ENCODE measurements at regions not wholly inside any gene's neighbourhood (a gene's known extent, or its start where the extent isn't known, plus 50 kb on each side); places are given as distances from the start of the nearest gene placed in this dataset.
A peak's percentile ranks its signal among the peaks of the same experiment; 100 is the strongest.

DNA sequence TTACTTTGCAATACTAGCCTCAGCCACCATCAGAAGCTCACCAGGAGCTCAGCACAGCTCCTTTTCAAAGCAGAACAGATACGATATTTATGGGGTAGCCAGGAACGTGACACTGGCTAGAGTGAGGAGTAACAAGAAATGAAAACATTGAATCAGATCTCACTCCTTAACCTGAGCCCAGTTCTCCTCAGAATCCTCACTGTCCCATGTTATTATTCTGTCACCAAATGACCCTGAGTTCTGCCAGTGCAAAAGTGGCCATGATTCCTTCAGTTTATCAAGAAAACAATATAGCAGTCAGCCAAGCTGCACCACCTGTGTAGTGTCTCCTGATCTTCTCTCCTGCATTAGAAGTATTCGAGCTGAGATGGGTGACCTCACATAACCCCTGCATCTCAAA, 956.7 kb downstream of the TUSC7 start:
- FAIRE-seq (no peak), DNase-seq (ENCODE audit: low spot score in 2 of 2) (no peak)

DNA sequence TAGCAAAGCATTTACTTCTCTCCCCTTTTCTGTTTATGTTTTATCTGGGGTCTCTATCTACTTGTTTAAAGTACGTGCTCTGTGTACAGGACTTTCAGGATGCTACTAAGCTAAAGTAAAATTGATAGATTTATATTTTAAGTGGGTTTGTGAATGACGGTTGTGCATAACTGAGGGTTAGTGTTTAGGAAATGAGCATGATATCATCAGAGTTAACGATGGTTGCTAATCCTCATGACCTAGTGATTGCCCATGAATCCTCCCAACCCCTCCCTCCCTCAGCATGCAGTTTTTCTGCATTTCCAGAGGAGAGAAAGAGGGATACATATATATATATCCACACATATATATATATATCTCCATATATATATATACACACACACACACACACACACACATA, 957.2 kb downstream of the TUSC7 start:
- no peak for DNase-seq (ENCODE audit: low spot score in 2 of 2)
- FAIRE-seq, result no peak

- FAIRE-seq (no peak), DNase-seq (ENCODE audit: low spot score in 2 of 2) (no peak)
Measured at GRCh38 chr3:117669774-117670173, 960.2 kb downstream of the TUSC7 start.

- no peak for DNase-seq (ENCODE audit: low spot score in 2 of 2)
- no peak for FAIRE-seq
Measured at GRCh38 chr3:117671722-117672318, 962.2 kb downstream of the TUSC7 start.

DNA sequence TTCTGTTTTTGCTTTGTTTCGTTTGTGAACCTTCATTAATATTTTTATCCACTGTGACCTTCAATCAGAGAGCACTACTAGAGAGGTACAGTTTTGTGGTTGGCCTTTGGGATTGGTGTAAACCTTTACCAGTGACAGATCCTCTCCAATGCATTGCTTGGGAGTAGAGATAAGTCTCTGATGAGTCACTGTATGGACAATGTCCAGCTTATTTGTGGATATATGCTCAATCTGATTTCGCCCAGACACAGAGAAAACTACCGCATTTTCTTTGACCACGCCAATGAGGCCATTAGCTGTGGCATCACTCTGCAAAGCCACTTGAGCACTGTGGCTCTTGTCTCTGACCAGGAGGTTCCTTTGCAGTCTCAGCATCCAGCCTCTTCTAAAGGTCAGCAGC, 964.7 kb downstream of the TUSC7 start:
- no peak for DNase-seq (ENCODE audit: low spot score in 2 of 2)
- FAIRE-seq, result no peak

GRCh38 chr3:117681619-117682018, 972.0 kb downstream of the TUSC7 start:
- DNase-seq (ENCODE audit: low spot score in 2 of 2) (no peak), FAIRE-seq (no peak)

- no peak for DNase-seq (ENCODE audit: low spot score in 2 of 2)
- no peak for FAIRE-seq
Measured at GRCh38 chr3:117687096-117687495, 977.5 kb downstream of the TUSC7 start.

GRCh38 chr3:117688583-117688982, 979.0 kb downstream of the TUSC7 start:
- DNase-seq (ENCODE audit: low spot score in 2 of 2) (no peak), FAIRE-seq (no peak)

GRCh38 chr3:117691526-117691925, 981.9 kb downstream of the TUSC7 start:
- FAIRE-seq, result no peak
- no peak for DNase-seq (ENCODE audit: low spot score in 2 of 2)

- no peak for FAIRE-seq
Measured at GRCh38 chr3:117692416-117692995, 982.9 kb downstream of the TUSC7 start.

GRCh38 chr3:117695321-117695720, 985.7 kb downstream of the TUSC7 start:
- FAIRE-seq (no peak), DNase-seq (ENCODE audit: low spot score in 2 of 2) (no peak)

More at GRCh38 chr3:117692416-117692995, 982.9 kb downstream of the TUSC7 start:
- DNase-seq (ENCODE audit: low spot score in 2 of 2), result no peak

DNA sequence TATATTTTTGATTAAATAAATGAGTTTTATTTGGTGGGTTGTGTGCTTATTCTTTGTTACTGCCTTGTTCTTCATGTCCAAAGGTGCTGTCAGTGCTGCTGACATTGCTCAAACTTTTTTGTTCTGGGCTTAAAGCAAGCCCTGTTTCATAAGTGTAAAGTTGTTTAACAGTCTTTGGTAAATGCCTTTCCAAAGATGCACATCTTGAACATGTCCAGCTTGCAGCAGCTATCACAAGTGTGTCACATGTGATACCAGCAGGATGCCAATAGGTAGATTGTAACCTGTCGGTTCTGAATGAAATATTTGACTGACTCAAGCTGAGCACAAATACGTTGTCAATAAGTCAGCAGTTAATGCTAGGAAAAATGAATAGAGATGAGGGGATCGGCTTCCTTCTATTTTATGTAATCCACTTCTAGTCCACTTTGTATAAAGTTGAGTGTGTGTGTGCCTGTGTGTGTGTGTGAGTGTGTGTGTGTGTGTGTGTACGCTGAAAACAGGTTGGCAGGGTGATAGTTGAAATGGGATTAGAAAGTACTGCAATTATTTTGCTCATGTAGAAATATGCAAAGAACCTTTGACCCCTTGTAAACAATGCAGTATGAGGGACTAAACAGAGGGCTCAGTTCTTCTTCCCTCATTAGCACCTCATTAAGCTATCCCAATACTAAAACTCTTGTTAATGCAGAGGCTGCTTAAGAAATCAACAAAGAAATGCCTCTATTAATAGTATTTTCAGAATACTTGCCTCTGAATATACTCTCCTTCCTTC, 986.5 kb downstream of the TUSC7 start:
- no peak for DNase-seq (ENCODE audit: low spot score in 2 of 2)
- no peak for FAIRE-seq

GRCh38 chr3:117696851-117697407, 987.4 kb downstream of the TUSC7 start:
- DNase-seq (ENCODE audit: low spot score in 2 of 2), result no peak
- FAIRE-seq, result no peak

GRCh38 chr3:117699058-117699457, 989.5 kb downstream of the TUSC7 start:
- FAIRE-seq (peak; percentile 63), DNase-seq (ENCODE audit: low spot score in 2 of 2) (no peak)

DNA sequence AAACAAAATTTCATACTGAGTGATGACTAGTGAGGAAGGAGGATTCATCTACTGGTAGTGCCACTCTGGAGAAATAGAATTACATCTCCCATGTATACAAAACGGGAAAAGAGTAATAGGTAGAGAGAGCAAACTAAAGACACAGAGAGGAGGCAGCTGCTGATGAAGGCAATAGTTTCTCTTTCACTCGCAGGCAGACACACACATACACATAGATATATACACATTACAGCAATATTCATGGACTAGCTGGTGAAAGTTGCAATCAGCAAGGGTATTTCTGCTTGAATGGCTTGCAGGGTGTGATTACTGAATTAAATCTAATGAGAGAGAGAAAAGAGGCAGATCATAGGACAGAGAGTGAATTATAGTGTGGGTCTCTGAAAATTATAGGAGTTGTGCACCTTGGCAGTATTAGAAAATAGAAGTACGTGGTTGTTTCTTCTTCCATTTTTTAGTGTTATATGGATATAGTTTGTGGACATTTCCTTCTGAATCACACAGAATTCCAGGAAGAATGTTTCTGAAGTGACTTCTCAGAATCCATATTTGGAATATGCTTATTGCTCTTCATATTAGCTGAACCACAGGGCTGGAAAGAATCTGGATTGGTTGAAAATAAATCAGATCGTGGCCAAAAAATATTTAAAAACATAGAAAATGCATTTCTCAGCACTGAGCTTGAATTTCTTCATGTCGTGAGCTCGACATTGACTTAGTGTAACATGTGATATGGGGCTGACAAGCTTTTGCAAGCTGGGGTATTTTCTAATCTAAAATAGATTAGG, 991.2 kb downstream of the TUSC7 start:
- no peak for DNase-seq (ENCODE audit: low spot score in 2 of 2)

DNA sequence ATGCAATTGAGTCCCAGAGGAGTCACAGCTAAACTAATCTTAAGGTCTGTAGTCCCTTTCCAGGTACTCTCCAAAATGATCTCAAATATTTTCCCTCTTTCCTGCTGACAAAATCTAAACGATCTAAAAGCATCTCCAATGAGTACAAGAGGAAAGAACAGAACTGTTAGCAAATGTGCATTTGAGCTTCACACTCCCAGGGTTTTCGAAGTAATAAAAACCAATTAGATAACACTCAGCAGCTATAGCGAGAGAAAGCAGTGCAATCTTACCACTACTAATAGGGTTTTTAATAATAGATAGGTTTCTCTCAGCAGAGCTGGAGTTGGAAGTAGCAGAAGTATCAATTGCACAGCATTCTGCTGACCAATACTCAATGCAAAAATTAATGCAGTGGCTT, 995.4 kb downstream of the TUSC7 start:
- no peak for FAIRE-seq

More for the DNA sequence above, 991.2 kb downstream of the TUSC7 start:
- FAIRE-seq, result no peak

DNA sequence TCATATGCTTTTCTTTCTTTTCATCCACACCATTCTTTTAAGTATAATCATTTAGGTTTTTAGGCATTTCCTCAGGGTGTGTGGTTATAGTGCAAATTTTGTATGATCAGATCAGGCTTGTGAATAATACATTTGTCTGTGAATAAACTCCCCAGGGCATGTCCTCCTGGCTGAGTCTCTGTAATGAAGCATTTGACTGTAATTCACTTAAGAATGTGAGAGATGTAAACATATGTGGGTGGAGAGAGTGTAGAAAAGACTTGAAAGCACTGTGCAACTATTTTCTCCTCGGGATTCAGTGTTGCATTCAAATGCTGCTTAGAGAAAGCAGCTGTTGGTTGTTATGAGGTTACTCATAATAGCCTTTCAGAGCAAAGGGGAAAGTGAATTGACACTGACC, 996.5 kb downstream of the TUSC7 start:
- FAIRE-seq (no peak), DNase-seq (ENCODE audit: low spot score in 2 of 2) (no peak)

More for the DNA sequence above, 995.4 kb downstream of the TUSC7 start:
- DNase-seq (ENCODE audit: low spot score in 2 of 2), result no peak

DNA sequence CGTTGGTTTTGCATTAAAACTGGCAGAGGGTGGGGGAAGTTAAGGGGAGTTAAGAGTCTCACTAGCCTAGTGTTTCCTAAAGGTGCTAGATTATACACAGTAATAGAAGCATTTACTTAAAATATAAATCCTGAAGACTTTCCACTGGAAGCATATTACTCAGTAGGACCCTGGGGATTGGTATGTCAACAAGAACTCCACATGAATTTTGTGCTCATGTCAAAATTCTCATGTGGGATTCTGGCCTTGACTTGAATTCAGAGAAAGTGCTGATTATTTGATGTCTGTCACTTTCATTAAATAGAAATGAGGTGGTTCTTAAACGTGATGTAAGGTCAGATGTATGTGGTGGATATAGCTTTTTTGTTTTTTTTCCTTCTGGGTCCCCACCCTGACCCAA, 997.2 kb downstream of the TUSC7 start:
- FAIRE-seq (no peak), DNase-seq (ENCODE audit: low spot score in 2 of 2) (no peak)

- DNase-seq (ENCODE audit: low spot score in 2 of 2), result no peak
- FAIRE-seq, result no peak
Measured at GRCh38 chr3:117708601-117709000, 999.0 kb downstream of the TUSC7 start.

GRCh38 chr3:117709108-117709507, 999.5 kb downstream of the TUSC7 start:
- DNase-seq (ENCODE audit: low spot score in 2 of 2) (no peak), FAIRE-seq (no peak)

DNA sequence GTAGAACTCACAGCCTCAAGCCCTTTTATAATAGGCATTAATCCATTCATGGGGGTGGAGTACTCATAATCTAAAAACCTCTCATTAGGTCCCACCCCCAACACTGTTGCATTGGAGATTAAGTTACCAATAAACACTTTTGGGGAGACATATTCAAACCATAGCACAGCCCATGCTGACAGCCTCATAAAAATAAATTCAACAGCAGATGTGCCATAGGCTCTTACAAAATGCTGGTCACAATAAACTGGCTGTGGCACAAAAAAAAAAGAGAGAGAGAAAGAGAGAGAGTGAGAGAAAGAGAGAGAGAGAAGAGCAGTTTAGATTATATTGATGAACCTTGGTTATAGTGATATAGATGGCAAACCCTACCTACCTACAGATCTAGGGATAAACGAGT, 1000.9 kb downstream of the TUSC7 start:
- DNase-seq (ENCODE audit: low spot score in 2 of 2), result no peak

More for the DNA sequence above, 1000.9 kb downstream of the TUSC7 start:
- no peak for FAIRE-seq

All from frontal cortex (tissue), 3 donors.